PC-9 (cell line): ENCODE measurements at regions not wholly inside any gene's neighbourhood (a gene's known extent, or its start where the extent isn't known, plus 50 kb on each side); places are given as distances from the start of the nearest gene placed in this dataset.

ENCODE experiments used
- CTCF ChIP-seq: fragments of 200-600 bp; sonication (generic); conservative IDR thresholded peaks from 2 replicates; pipeline ENCODE4 v1.6.1; 2017; ENCODE audit warnings: mixed run types, antibody characterized with exemption, mild to moderate bottlenecking, moderate library complexity
- EZH2 ChIP-seq: fragments of 200-600 bp; sonication (generic); IDR thresholded peaks from 2 replicates; pipeline ENCODE4 v1.8.0; 2017; ENCODE audit warnings: antibody characterized with exemption, low read depth

- TF ChIP-seq CTCF: no peak
- no peak for TF ChIP-seq EZH2
Measured at GRCh38 chr22:44372611-44373010, 59.9 kb upstream of the SHISAL1 start.
